Loucy (cell line): ENCODE measurements at regions not wholly inside any gene's neighbourhood (a gene's known extent, or its start where the extent isn't known, plus 50 kb on each side); places are given as distances from the start of the nearest gene placed in this dataset.

Experiments
- CTCF ChIP-seq: fragments of 200-600 bp; sonication (generic); conservative IDR thresholded peaks from 2 replicates; pipeline ENCODE4 v1.5.1; 2014; ENCODE audit warnings: mild to moderate bottlenecking, antibody characterized with exemption, low read length
- EZH2phosphoT487 ChIP-seq: fragments of 200-600 bp; IDR thresholded peaks from 2 replicates; pipeline ENCODE4 v1.6.1; 2018; ENCODE audit warnings: antibody characterized with exemption, mild to moderate bottlenecking, moderate library complexity, borderline replicate concordance

GRCh38 chr3:34296796-34297195 lies 498.4 kb downstream of the PDCD6IP start:
- TF ChIP-seq CTCF: no peak
- TF ChIP-seq EZH2phosphoT487: no peak
